H1 (cell line): ENCODE measurements at regions not wholly inside any gene's neighbourhood (a gene's known extent, or its start where the extent isn't known, plus 50 kb on each side); places are given as distances from the start of the nearest gene placed in this dataset.

ENCODE experiments used
- CTCF ChIA-PET: fragments of 300-600 bp; sonication (Branson Sonifier 250); formaldehyde crosslinking; loops from one replicate; lab custom pipeline; 2021; ENCODE audit not compliant: partially characterized antibody; lab: Charles Lee
- POLR2A ChIA-PET: fragments of 300-600 bp; sonication (Branson Sonifier 250); formaldehyde crosslinking; loops from one replicate; lab custom pipeline; 2021; ENCODE audit warnings: inconsistent platforms; ENCODE audit not compliant: partially characterized antibody; lab: Charles Lee
- DNase-seq, 2 experiments: peaks; one replicate each; pipeline versions ENCODE4 v3.0.0 to v3.0.0-alpha.2; 2010 to 2022; ENCODE audit warnings: low spot score in 2 of 2, low read depth in 1 of 2, mixed read lengths in 1 of 2
- FAIRE-seq: peaks from 2 replicates; lab custom pipeline; 2011; peaks lifted over from hg19 to GRCh38; lab: Jason Lieb, UNC
- H2AFZ ChIP-seq: 2 replicates; pipeline ENCODE4 v1.8.1; 2012; ENCODE audit warnings: low read length, inconsistent platforms
- H2AK5ac ChIP-seq: 2 replicates; pipeline ENCODE4 v1.6.1; 2013; ENCODE audit warnings: low read depth, low read length
- H2BK120ac ChIP-seq: replicated peaks from 2 replicates; pipeline ENCODE3; 2013; ENCODE audit warnings: low read depth, low read length, inconsistent platforms
- H2BK12ac ChIP-seq: 2 replicates; pipeline ENCODE4 v1.6.1; 2013; ENCODE audit warnings: low read depth, low read length
- H2BK15ac ChIP-seq: 2 replicates; pipeline ENCODE4 v1.6.1; 2013; ENCODE audit warnings: low read length
- H2BK20ac ChIP-seq: 2 replicates; pipeline ENCODE4 v1.6.1; 2013; ENCODE audit warnings: low read length
- H2BK5ac ChIP-seq: 2 replicates; pipeline ENCODE4 v1.6.1; 2013; ENCODE audit warnings: low read depth, low read length
- H3K14ac ChIP-seq: 2 replicates; pipeline ENCODE4 v1.6.1; 2013; ENCODE audit warnings: inconsistent platforms; ENCODE audit not compliant: insufficient read length
- H3K18ac ChIP-seq: 2 replicates; pipeline ENCODE4 v1.6.1; 2013; ENCODE audit warnings: low read length; ENCODE audit errors: extremely low read depth
- H3K23ac ChIP-seq: 2 replicates; pipeline ENCODE4 v1.6.1; 2013; ENCODE audit warnings: inconsistent platforms; ENCODE audit not compliant: insufficient read length
- H3K23me2 ChIP-seq: 2 replicates; pipeline ENCODE4 v1.6.1; 2013; ENCODE audit warnings: low read depth, low read length
- H3K27ac ChIP-seq: 2 replicates; pipeline ENCODE4 v1.6.1; 2011; ENCODE audit warnings: low read depth, low read length, inconsistent platforms
- H3K27me3 ChIP-seq, 4 experiments: replicated peaks in 1 of 4; 1 replicate in 1 of 4; 2 replicates in 3 of 4; pipeline versions ENCODE4 v1.6.1 to v1.8.1; 2011 to 2013; ENCODE audit warnings: low read length in 3 of 4, mild to moderate bottlenecking in 3 of 4, inconsistent platforms in 2 of 4, mixed read lengths in 2 of 4, moderate library complexity in 1 of 4; ENCODE audit not compliant: control insufficient read depth in 3 of 4, insufficient read depth in 3 of 4; ENCODE audit errors: extremely low read depth in 1 of 4
- H3K36me3 ChIP-seq, 4 experiments: 2 replicates each; pipeline versions ENCODE4 v1.6.1 to v1.8.1; 2011 to 2013; ENCODE audit warnings: mild to moderate bottlenecking in 4 of 4, low read length in 3 of 4, moderate library complexity in 2 of 4, control low read depth in 1 of 4, inconsistent platforms in 1 of 4; ENCODE audit not compliant: insufficient read depth in 4 of 4, control insufficient read depth in 2 of 4
- H3K4ac ChIP-seq: replicated peaks from 2 replicates; pipeline ENCODE3; 2013; ENCODE audit warnings: low read length, low read depth, mixed read lengths, inconsistent platforms; ENCODE audit not compliant: insufficient read length
- H3K4me1 ChIP-seq, 4 experiments: replicated peaks in 1 of 4; 1 replicate in 1 of 4; 2 replicates in 3 of 4; pipeline versions ENCODE4 v1.6.1 to v1.8.1; 2011 to 2013; ENCODE audit warnings: low read length in 3 of 4, inconsistent platforms in 2 of 4, mixed read lengths in 1 of 4; ENCODE audit not compliant: insufficient read depth in 4 of 4, control insufficient read depth in 3 of 4
- H3K4me2 ChIP-seq, 2 experiments: 2 replicates each; pipeline versions ENCODE4 v1.6.1 to v1.8.1; 2011 to 2013; ENCODE audit warnings: low read depth in 2 of 2, low read length in 2 of 2, control low read depth in 1 of 2, inconsistent platforms in 1 of 2, mild to moderate bottlenecking in 1 of 2; ENCODE audit not compliant: insufficient read depth in 1 of 2
- H3K4me3 ChIP-seq, 4 experiments: fragments of 200-600, 300-600 bp in 1 of 4; sonication (generic), shearing (Covaris generic), sonication (Bioruptor Twin) in 1 of 4; 2 replicates each; pipeline versions ENCODE4 v1.5.1 to v1.8.1; 2011 to 2016; ENCODE audit warnings: low read length in 4 of 4, low read depth in 3 of 4, control low read depth in 2 of 4, inconsistent platforms in 2 of 4, mild to moderate bottlenecking in 2 of 4, mixed read lengths in 1 of 4, moderate library complexity in 1 of 4; ENCODE audit not compliant: insufficient read depth in 2 of 4; ENCODE audit errors: extremely low read depth in 1 of 4
- H3K56ac ChIP-seq: replicated peaks from 2 replicates; pipeline ENCODE3; 2013; ENCODE audit warnings: low read depth, mild to moderate bottlenecking, mixed read lengths, low read length, inconsistent platforms; ENCODE audit not compliant: insufficient read length
- H3K79me1 ChIP-seq: 2 replicates; pipeline ENCODE4 v1.6.1; 2013; ENCODE audit warnings: low read depth, low read length, control low read depth
- H3K79me2 ChIP-seq, 2 experiments: 2 replicates each; pipeline versions ENCODE4 v1.6.1 to v1.8.1; 2012 to 2013; ENCODE audit warnings: low read length in 2 of 2, mild to moderate bottlenecking in 2 of 2, inconsistent platforms in 1 of 2; ENCODE audit not compliant: insufficient read depth in 2 of 2, control insufficient read depth in 1 of 2
- H3K9ac ChIP-seq, 4 experiments: replicated peaks in 1 of 4; 1 replicate in 1 of 4; 2 replicates in 3 of 4; pipeline versions ENCODE4 v1.6.1 to v1.8.1; 2011 to 2013; ENCODE audit warnings: low read depth in 3 of 4, low read length in 3 of 4, control low read depth in 2 of 4, mild to moderate bottlenecking in 2 of 4, moderate library complexity in 2 of 4, inconsistent platforms in 1 of 4; ENCODE audit errors: extremely low read depth in 1 of 4
- H3K9me3 ChIP-seq, 2 experiments: 2 replicates each; pipeline versions ENCODE4 v1.6.1 to v1.8.1; 2012 to 2013; ENCODE audit warnings: mild to moderate bottlenecking in 2 of 2, moderate library complexity in 2 of 2, control low read depth in 1 of 2, inconsistent platforms in 1 of 2, low read depth in 1 of 2, low read length in 1 of 2, mixed read lengths in 1 of 2; ENCODE audit not compliant: insufficient read depth in 2 of 2
- H4K20me1 ChIP-seq, 2 experiments: replicated peaks in 1 of 2; 2 replicates each; pipeline versions ENCODE3 to v1.8.1; 2011 to 2013; ENCODE audit warnings: inconsistent platforms in 2 of 2, low read length in 2 of 2, mild to moderate bottlenecking in 1 of 2; ENCODE audit not compliant: insufficient read depth in 2 of 2, control insufficient read depth in 1 of 2
- H4K5ac ChIP-seq: 2 replicates; pipeline ENCODE4 v1.6.1; 2013; ENCODE audit warnings: low read length, low read depth, mixed read lengths, inconsistent platforms; ENCODE audit not compliant: insufficient read length
- H4K8ac ChIP-seq: 2 replicates; pipeline ENCODE4 v1.8.0; 2013; ENCODE audit warnings: mild to moderate bottlenecking, moderate library complexity, low read length, inconsistent platforms; ENCODE audit not compliant: insufficient read depth; ENCODE audit errors: extremely low read depth
- H4K91ac ChIP-seq: replicated peaks from 2 replicates; pipeline ENCODE3; 2013; ENCODE audit warnings: low read length, mixed read lengths, inconsistent platforms; ENCODE audit not compliant: insufficient read length
- BRCA1 ChIP-seq: IDR thresholded peaks from 2 replicates; pipeline ENCODE4 v1.6.1; 2012; ENCODE audit warnings: low read depth, low read length, improper control_type of control experiment
- GTF2F1 ChIP-seq: IDR thresholded peaks from 2 replicates; pipeline ENCODE4 v1.6.1; 2012; ENCODE audit warnings: low read depth, low read length, improper control_type of control experiment, borderline replicate concordance
- JUND ChIP-seq: IDR thresholded peaks from 2 replicates; pipeline ENCODE4 v1.6.1; 2011; ENCODE audit warnings: mild to moderate bottlenecking, improper control_type of control experiment, low read length
- KDM5A ChIP-seq: fragments of 200-600 bp; IDR thresholded peaks from 2 replicates; pipeline ENCODE4 v1.7.1; 2012; ENCODE audit warnings: mild to moderate bottlenecking, low read length, inconsistent platforms, mixed read lengths
- NRF1 ChIP-seq: IDR thresholded peaks from 2 replicates; pipeline ENCODE4 v1.6.1; 2011; ENCODE audit warnings: mild to moderate bottlenecking, low read depth, low read length, improper control_type of control experiment
- RBBP5 ChIP-seq: IDR thresholded peaks from 2 replicates; pipeline ENCODE4 v1.7.1; 2012; ENCODE audit warnings: low read depth, mild to moderate bottlenecking, inconsistent platforms, low read length, moderate library complexity, borderline replicate concordance
- RFX5 ChIP-seq: IDR thresholded peaks from 2 replicates; pipeline ENCODE4 v1.6.1; 2011; ENCODE audit warnings: low read depth, low read length, improper control_type of control experiment, borderline replicate concordance
- SIX5 ChIP-seq: IDR thresholded peaks from 2 replicates; pipeline ENCODE4 v1.6.1; 2011; ENCODE audit warnings: mild to moderate bottlenecking, low read depth, low read length
- TAF1 ChIP-seq: IDR thresholded peaks from 2 replicates; pipeline ENCODE4 v1.6.1; 2011; ENCODE audit warnings: mild to moderate bottlenecking, low read depth, low read length
- YY1 ChIP-seq: IDR thresholded peaks from 2 replicates; pipeline ENCODE4 v1.6.1; 2011; ENCODE audit warnings: low read depth, mild to moderate bottlenecking, low read length
- ZNF274 ChIP-seq: IDR thresholded peaks from 2 replicates; pipeline ENCODE4 v1.7.0; 2012; ENCODE audit warnings: low read length, borderline replicate concordance; ENCODE audit errors: extremely low read depth
- WGBS, 2 experiments: shearing (Covaris generic) in 1 of 2; methylation state at CpG; one replicate each; pipeline versions ENCODE4 v1.1.6 to v1.1.7; 2013 to 2015; ENCODE audit warnings: low lambda C conversion rate in 2 of 2, mixed read lengths in 2 of 2, inconsistent platforms in 1 of 2, low coverage in 1 of 2, missing lambda C conversion rate in 1 of 2; ENCODE audit not compliant: insufficient replicate concordance in 2 of 2, insufficient coverage in 1 of 2, insufficient read length in 1 of 2; ENCODE audit errors: extremely low coverage in 1 of 2, missing lambda C conversion rate in 1 of 2; 5-methylcytosine and 5-hydroxymethylcytosine counted together
- TF ChIP-seq, protein P1 (sequence below), 3 experiments: IDR thresholded peaks; 1 replicate in 2 of 3; 2 replicates in 1 of 3; pipeline versions ENCODE4 v1.5.1 to v1.6.1; 2011; ENCODE audit warnings: low read length in 3 of 3, mild to moderate bottlenecking in 3 of 3, inconsistent platforms in 2 of 3, low read depth in 1 of 3, moderate library complexity in 1 of 3; ENCODE audit not compliant: insufficient read depth in 1 of 3; ENCODE audit errors: control extremely low read depth in 1 of 3
- TF ChIP-seq, protein P2 (sequence below): IDR thresholded peaks from 2 replicates; pipeline ENCODE4 v1.6.1; 2012; ENCODE audit warnings: inconsistent platforms

DNA sequence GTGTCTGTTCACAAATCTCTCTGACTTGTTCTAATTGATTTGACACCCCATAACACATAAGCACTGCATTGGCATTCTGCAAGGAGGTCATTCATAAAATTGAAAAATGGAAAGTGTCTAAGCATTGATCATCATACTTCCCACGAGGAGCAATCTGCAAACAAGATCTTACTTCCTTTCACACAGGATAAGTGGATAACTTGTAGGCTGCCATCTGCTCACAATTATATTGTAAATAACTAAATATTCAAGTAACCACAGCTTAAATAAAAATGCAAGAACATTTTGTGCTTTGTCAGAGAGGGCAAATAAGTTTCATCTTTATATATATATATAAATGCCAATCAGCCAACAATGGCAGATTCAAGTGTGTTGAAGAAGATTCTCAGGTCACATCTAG, 264.8 kb upstream of the ZC3H12C start:
- no peak overlapping the region for H4K5ac ChIP-seq
- H3K4me2 ChIP-seq: no peak overlapping the region
- no peaks in the 10 kb centered on the region for H3K4me1 ChIP-seq
- H3K18ac ChIP-seq: no peak overlapping the region
- H3K23me2 ChIP-seq: no peaks in the 10 kb centered on the region
- no peak overlapping the region for H3K4ac ChIP-seq
- H4K8ac ChIP-seq: no peak overlapping the region
- no peaks in the 10 kb centered on the region for H3K36me3 ChIP-seq
- H3K23ac ChIP-seq: no peak overlapping the region
- POLR2A ChIA-PET: no interaction called here
- no peaks in the 10 kb centered on the region for H3K9me3 ChIP-seq
- no peak overlapping the region for H3K4me3 ChIP-seq
- FAIRE-seq (no peak), DNase-seq (no peak)
- no peak overlapping the region for H3K56ac ChIP-seq
- CTCF ChIA-PET: no interaction called here
- no peaks in the 10 kb centered on the region for H4K20me1 ChIP-seq
- no peaks in the 10 kb centered on the region for H3K27me3 ChIP-seq
- WGBS, 2 experiments: 85% methylated on average over 1 of the region's 1 CpG; no CpG with 5 or more reads in 1 of the 2 experiments
- no peak overlapping the region for H2BK20ac ChIP-seq
- H3K9ac ChIP-seq: no peak overlapping the region
- H2BK120ac ChIP-seq: no peak overlapping the region
- no peak overlapping the region for H4K91ac ChIP-seq
- H3K27ac ChIP-seq: no peak overlapping the region
- H2BK5ac ChIP-seq: no peak overlapping the region
- H2BK15ac ChIP-seq: no peak overlapping the region
- H3K14ac ChIP-seq: no peak overlapping the region
- no peak overlapping the region for H2AK5ac ChIP-seq
- no peak overlapping the region for H2BK12ac ChIP-seq
- H3K79me1 ChIP-seq: no peaks in the 10 kb centered on the region
- TF ChIP-seq ZNF274 (no peak), NRF1 (no peak), SIX5 (no peak), KDM5A (no peak), JUND (no peak), YY1 (no peak), RBBP5 (no peak), TAF1 (no peak), RFX5 (no peak), BRCA1 (no peak), GTF2F1 (no peak)
- TF ChIP-seq, protein P1, sequence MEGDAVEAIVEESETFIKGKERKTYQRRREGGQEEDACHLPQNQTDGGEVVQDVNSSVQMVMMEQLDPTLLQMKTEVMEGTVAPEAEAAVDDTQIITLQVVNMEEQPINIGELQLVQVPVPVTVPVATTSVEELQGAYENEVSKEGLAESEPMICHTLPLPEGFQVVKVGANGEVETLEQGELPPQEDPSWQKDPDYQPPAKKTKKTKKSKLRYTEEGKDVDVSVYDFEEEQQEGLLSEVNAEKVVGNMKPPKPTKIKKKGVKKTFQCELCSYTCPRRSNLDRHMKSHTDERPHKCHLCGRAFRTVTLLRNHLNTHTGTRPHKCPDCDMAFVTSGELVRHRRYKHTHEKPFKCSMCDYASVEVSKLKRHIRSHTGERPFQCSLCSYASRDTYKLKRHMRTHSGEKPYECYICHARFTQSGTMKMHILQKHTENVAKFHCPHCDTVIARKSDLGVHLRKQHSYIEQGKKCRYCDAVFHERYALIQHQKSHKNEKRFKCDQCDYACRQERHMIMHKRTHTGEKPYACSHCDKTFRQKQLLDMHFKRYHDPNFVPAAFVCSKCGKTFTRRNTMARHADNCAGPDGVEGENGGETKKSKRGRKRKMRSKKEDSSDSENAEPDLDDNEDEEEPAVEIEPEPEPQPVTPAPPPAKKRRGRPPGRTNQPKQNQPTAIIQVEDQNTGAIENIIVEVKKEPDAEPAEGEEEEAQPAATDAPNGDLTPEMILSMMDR (IDR thresholded peaks at IDR 0.05; ENCODE audit: control extremely low read depth in 1 of 3, insufficient read depth in 1 of 3, low read depth in 1 of 3, low read length in 3 of 3): no peak
- TF ChIP-seq, protein P2, sequence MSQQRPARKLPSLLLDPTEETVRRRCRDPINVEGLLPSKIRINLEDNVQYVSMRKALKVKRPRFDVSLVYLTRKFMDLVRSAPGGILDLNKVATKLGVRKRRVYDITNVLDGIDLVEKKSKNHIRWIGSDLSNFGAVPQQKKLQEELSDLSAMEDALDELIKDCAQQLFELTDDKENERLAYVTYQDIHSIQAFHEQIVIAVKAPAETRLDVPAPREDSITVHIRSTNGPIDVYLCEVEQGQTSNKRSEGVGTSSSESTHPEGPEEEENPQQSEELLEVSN: no peak
- H3K79me2 ChIP-seq: no peaks in the 10 kb centered on the region
- no peak overlapping the region for H2AFZ ChIP-seq
